MM.1S (cell line): ENCODE measurements at regions not wholly inside any gene's neighbourhood (a gene's known extent, or its start where the extent isn't known, plus 50 kb on each side); places are given as distances from the start of the nearest gene placed in this dataset.
"Not testable (repeated sequence)": the region's sequence is repeated elsewhere in the genome, so short reads cannot be mapped to it uniquely, and the experiment has no call there.

Experiments
- CTCF ChIP-seq: fragments of 300-600 bp; sonication (generic); IDR thresholded peaks from 2 replicates; pipeline ENCODE4 v1.5.1; 2016; ENCODE audit warnings: antibody characterized with exemption, low read length, mixed read lengths
- EZH2 ChIP-seq: fragments of 300-600 bp; sonication (generic); optimal IDR thresholded peaks from 2 replicates; pipeline ENCODE3; 2017; ENCODE audit warnings: low read depth, mild to moderate bottlenecking, antibody characterized with exemption, low read length, mixed read lengths

DNA sequence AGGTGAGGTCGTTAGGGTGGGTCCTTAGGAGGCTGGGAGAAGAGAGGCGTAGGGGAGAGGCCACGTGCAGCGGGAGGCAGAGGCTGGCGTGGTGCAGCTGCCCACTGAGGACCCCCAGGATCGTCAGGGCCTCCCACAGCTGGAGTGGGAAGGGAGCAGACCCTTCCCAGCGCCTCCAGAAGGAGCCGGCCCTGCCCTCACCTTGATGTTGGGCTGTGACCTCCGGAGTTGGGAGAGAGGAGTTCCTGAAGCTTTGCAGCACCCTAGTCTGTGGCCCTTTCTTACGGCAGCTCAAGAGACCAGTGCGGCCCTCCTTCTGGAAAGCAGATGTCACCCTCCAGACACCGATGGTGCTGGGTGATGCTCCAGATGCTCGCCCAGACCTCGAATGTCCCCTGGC, 156.5 kb upstream of the ZNF469 start:
- not testable (repeated sequence) for TF ChIP-seq CTCF, EZH2
